ENCODE measurements at regions not wholly inside any gene's neighbourhood (a gene's known extent, or its start where the extent isn't known, plus 50 kb on each side); places are given as distances from the start of the nearest gene placed in this dataset.

GRCh38 chr13:61774903-61775302 is 359.3 kb upstream of the PCDH20 start:
- Mint-ChIP-seq H3K9me3 (no peaks in the 10 kb centered on the region), H3K36me3 (no peaks in the 10 kb centered on the region), H3K4me1 (peaks cover 11% of the 10 kb centered on the region), H3K27me3 (ENCODE audit: low read depth) (no peaks in the 10 kb centered on the region), H3K4me3 (no peak overlapping the region), H3K27ac (no peak overlapping the region)
- ChIA-PET CTCF (no interaction called here), POLR2A (no interaction called here)
- DNase-seq (ENCODE audit: low spot score), result no peak
- no peak for TF ChIP-seq MAX (CRISPR knock-in tag; IDR thresholded peaks at IDR 0.05)
- no peak for TF ChIP-seq ZNF423 (CRISPR knock-in tag; IDR thresholded peaks at IDR 0.05)
- no peak for TF ChIP-seq SOX15 (CRISPR knock-in tag; IDR thresholded peaks at IDR 0.05)
- no peak for TF ChIP-seq MYBL2 (CRISPR knock-in tag; IDR thresholded peaks at IDR 0.05)
- no peak for TF ChIP-seq MXD4 (CRISPR knock-in tag; IDR thresholded peaks at IDR 0.05; ENCODE audit: borderline replicate concordance)
- no peak for TF ChIP-seq FOXJ3 (CRISPR knock-in tag; IDR thresholded peaks at IDR 0.05; ENCODE audit: borderline replicate concordance)
- no peak for TF ChIP-seq ZNF425 (CRISPR knock-in tag; conservative IDR thresholded peaks at IDR 0.05)
- no peak for TF ChIP-seq JAZF1 (CRISPR knock-in tag; IDR thresholded peaks at IDR 0.05)
- no peak for TF ChIP-seq HMGXB4 (CRISPR knock-in tag; IDR thresholded peaks at IDR 0.05)
- TF ChIP-seq ZNF671 (CRISPR knock-in tag; IDR thresholded peaks at IDR 0.05), result no peak
- TF ChIP-seq GTF2I (CRISPR knock-in tag; conservative IDR thresholded peaks at IDR 0.05), result no peak
- no peak for TF ChIP-seq ZBTB21 (CRISPR knock-in tag; IDR thresholded peaks at IDR 0.05; ENCODE audit: borderline replicate concordance)
- no peak for TF ChIP-seq ZNF138 (CRISPR knock-in tag; conservative IDR thresholded peaks at IDR 0.05)
- TF ChIP-seq CDX4 (CRISPR knock-in tag; IDR thresholded peaks at IDR 0.05; ENCODE audit: borderline replicate concordance), result no peak
- TF ChIP-seq ZNF281 (CRISPR knock-in tag; IDR thresholded peaks at IDR 0.05), result no peak
- no peak for TF ChIP-seq ATF6 (CRISPR knock-in tag; IDR thresholded peaks at IDR 0.05)
- no peak for TF ChIP-seq NFYB (CRISPR knock-in tag; conservative IDR thresholded peaks at IDR 0.05; ENCODE audit: low read depth)
- TF ChIP-seq E2F4 (CRISPR knock-in tag; IDR thresholded peaks at IDR 0.05; ENCODE audit: borderline replicate concordance, low read depth), result no peak
- no peak for TF ChIP-seq KAT7 (CRISPR knock-in tag; IDR thresholded peaks at IDR 0.05; ENCODE audit: borderline replicate concordance)
- no peak for ATAC-seq
